ENCODE measurements at regions not wholly inside any gene's neighbourhood (a gene's known extent, or its start where the extent isn't known, plus 50 kb on each side); places are given as distances from the start of the nearest gene placed in this dataset.

DNA sequence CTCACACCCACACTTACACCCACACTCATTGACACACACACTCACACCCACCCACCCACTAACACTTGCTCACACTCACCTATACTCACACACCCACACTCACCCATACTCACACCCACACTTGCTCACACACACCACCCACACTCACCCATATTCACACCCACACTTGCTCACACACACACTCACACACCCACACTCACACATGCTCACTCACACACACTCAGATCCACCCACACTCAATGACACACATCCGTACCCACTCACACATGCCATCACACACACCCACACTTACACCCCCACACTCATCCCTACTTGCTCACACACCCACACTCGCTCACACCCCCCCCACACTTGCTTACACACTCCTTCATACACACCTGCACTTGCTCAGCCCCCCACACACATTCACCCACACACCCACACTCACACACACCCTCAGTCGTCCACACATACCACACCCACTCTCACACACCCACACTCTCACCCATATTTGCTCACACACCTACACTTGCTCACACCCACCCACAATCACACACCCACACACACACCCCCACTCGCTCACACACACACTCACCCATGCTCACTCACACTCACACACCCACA lies 321.1 kb upstream of the N4BP1 start:
- ATAC-seq (no peak), DNase-seq (no peak)
- POLR2A ChIA-PET, result no interaction called here
- Mint-ChIP-seq H3K9me3 (peaks cover 0 to 10% (median 9%) of the 10 kb centered on the region in 9 donors), H3K4me1 (no peaks in the 10 kb centered on the region), H3K36me3 (no peaks in the 10 kb centered on the region), H3K27me3 (peaks cover 0 to 4% (median 0%) of the 10 kb centered on the region in 5 donors), H3K27ac (no peak overlapping the region), H3K4me3 (no peak overlapping the region)

DNA sequence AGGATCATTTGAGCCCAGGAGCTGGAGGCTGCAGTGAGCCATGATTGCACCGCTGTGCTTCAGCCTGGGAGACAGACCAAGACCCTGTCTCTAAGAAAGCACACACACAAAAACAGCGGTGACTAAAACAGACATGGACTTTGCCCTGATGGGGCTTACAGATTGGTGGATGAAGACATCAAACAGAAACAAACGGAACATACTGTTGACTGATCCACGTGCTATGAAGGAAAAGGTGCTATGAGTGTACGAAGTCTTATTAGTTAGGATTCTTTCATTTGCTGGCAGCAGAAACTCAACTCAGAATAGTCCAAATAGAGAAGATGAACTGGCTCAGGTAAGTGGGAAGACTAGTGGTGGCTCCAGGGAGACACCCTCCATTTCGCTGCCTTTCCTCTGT lies 309.8 kb upstream of the N4BP1 start:
- DNase-seq (no peak), ATAC-seq (no peak)
- Mint-ChIP-seq H3K27ac (no peak overlapping the region), H3K4me1 (no peaks in the 10 kb centered on the region), H3K27me3 (peaks cover 0 to 6% (median 2%) of the 10 kb centered on the region in 5 donors), H3K36me3 (peaks cover 0 to 10% (median 0%) of the 10 kb centered on the region in 3 donors), H3K9me3 (peaks cover 0 to 12% (median 6%) of the 10 kb centered on the region in 9 donors), H3K4me3 (peak overlapping the region in 1 of 10 donors; percentile 20)
- POLR2A ChIA-PET, result no interaction called here

DNA sequence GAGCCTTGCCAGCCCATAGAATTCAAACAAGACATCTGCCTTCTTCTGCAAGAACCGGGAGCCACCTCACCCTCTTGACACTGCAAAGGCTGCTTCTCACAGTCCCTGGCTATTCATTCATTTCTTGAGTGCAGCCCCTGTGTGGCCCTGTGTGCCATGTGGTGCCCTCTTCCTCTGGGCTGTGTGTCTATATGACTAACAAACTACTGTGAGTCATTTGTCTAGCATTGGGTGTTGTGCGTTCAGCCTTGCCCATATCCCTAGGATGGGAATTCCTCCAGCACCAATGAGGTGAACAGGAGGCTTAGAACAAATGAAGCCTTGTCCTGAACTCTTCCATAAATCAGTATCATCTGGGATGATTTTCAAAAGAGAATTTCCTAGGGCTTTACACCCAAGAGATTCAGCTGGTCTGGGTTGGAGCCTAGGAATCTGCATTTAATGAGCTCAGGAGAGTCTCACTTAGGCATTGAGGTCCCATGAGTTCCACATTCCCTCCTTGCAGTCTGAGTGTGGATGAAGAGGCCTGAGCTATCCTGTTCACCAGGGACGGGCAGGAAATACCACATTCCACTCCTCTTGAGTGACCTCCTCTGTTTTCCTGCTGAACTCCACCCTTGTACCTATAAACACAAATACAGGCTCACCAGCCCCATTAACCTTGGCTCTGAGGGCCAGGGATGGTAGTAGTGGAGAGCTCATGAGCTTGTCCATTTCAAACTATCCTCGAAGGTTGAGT lies 308.7 kb upstream of the N4BP1 start:
- POLR2A ChIA-PET, result no interaction called here
- H3K27ac Mint-ChIP-seq, result no peak overlapping the region

DNA sequence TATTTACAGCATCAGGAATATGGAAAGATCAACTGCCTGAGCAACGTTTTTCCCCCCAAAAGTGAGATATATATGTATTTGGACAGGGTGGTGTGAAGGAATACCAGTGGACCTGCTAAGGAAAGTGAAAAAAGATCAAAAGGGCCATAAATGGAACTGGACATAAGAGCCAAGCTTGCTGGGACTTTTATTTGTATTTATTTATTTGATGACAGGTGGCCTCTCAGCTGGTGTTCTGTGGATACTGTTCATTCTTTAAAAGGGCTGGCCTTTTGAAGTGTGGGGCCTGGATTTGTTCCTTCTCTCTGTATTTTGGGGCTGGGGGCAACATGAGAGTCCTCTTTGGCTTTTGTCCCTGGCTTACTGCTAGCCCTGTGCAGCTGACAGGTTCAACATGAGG lies 306.6 kb upstream of the N4BP1 start:
- Mint-ChIP-seq H3K4me1 (no peaks in the 10 kb centered on the region), H3K4me3 (no peak overlapping the region), H3K27me3 (peaks cover 0 to 10% (median 7%) of the 10 kb centered on the region in 5 donors), H3K27ac (no peak overlapping the region), H3K9me3 (peaks cover 0 to 17% (median 7%) of the 10 kb centered on the region in 9 donors), H3K36me3 (peaks cover 0 to 10% (median 0%) of the 10 kb centered on the region in 3 donors)
- ATAC-seq (no peak), DNase-seq (no peak)
- POLR2A ChIA-PET, result no interaction called here

More for the DNA sequence above, 308.7 kb upstream of the N4BP1 start:
- Mint-ChIP-seq H3K4me1 (no peaks in the 10 kb centered on the region), H3K9me3 (peaks cover 0 to 12% (median 6%) of the 10 kb centered on the region in 9 donors), H3K36me3 (peaks cover 0 to 10% (median 0%) of the 10 kb centered on the region in 3 donors), H3K4me3 (no peak overlapping the region), H3K27me3 (peaks cover 0 to 6% (median 2%) of the 10 kb centered on the region in 5 donors)
- no peak for DNase-seq
- ATAC-seq, result no peak

DNA sequence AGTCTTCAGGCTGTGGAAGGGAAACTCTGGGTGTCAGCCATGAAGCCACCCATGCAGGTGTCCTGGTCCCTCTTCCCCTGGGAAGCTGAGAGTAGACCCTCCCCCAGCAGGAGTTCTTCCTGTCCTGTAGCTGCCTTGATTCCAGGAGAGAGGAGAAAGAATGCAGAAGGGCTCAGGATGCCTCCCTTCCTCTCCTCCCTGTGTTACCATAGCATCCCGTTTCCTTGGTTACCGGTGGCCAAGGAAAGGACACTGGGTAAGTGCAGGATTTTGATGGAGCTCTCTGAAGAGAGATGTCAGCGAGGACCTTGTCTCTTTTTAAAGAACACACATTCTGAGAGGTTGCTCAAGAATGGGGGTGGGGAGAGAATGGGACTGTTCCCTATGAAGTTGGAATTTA lies 304.1 kb upstream of the N4BP1 start:
- Mint-ChIP-seq H3K4me3 (no peak overlapping the region), H3K4me1 (no peaks in the 10 kb centered on the region), H3K27me3 (peaks cover 0 to 13% (median 8%) of the 10 kb centered on the region in 5 donors), H3K27ac (no peak overlapping the region), H3K9me3 (peaks cover 0 to 17% (median 4%) of the 10 kb centered on the region in 9 donors), H3K36me3 (peaks cover 0 to 10% (median 0%) of the 10 kb centered on the region in 3 donors)
- POLR2A ChIA-PET, result no interaction called here
- DNase-seq (no peak), ATAC-seq (no peak)

DNA sequence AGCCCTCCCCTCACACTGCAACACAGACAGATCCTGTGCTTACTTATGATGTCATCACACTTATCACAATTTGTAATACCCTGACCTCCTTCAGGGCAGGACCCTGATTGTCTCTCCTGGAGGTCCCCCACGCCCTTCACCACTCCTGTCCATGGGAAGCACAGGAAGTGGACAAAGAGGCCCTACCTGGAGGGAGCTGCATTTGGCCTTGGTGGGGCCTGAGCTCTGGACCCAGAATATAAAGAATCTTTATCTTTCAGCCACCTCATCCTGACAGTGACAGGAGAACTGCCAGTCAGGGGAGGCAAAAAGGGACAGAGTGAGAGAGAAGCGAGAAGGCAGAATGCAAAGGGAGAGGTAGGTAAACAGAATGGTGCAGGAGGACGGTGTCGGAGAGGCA lies 303.4 kb upstream of the N4BP1 start:
- Mint-ChIP-seq H3K27me3 (peaks cover 0 to 13% (median 8%) of the 10 kb centered on the region in 5 donors), H3K4me1 (no peaks in the 10 kb centered on the region), H3K36me3 (peaks cover 0 to 10% (median 0%) of the 10 kb centered on the region in 3 donors), H3K9me3 (peaks cover 0 to 17% (median 2%) of the 10 kb centered on the region in 9 donors), H3K27ac (no peak overlapping the region), H3K4me3 (no peak overlapping the region)
- no peak for ATAC-seq
- DNase-seq, result no peak
- POLR2A ChIA-PET, result no interaction called here

DNA sequence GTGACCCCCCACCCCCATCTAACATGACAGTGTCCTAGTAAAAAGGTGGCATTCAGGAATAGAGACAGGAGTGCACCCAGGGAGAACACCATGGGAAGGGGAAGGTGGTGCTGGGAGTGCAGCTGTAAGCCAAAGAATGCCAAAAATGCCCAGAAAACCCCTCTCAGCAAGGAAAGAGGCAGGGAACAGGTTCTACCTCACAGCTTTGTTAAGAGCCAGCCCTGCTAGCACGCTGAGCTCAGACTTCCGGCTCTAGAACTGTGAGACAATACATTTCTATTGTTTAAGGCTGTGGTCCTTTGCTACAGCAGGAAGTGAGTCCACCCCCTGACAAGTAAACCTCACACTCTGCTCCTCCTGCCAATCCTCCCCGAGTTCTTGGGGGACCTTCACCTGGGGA lies 302.4 kb upstream of the N4BP1 start:
- Mint-ChIP-seq H3K36me3 (peaks cover 0 to 10% (median 0%) of the 10 kb centered on the region in 3 donors), H3K4me1 (no peaks in the 10 kb centered on the region), H3K27ac (no peak overlapping the region), H3K4me3 (no peak overlapping the region), H3K9me3 (peaks cover 0 to 17% (median 0%) of the 10 kb centered on the region in 9 donors), H3K27me3 (peaks cover 0 to 13% (median 7%) of the 10 kb centered on the region in 5 donors)
- POLR2A ChIA-PET, result no interaction called here
- DNase-seq, result no peak
- ATAC-seq, result no peak

DNA sequence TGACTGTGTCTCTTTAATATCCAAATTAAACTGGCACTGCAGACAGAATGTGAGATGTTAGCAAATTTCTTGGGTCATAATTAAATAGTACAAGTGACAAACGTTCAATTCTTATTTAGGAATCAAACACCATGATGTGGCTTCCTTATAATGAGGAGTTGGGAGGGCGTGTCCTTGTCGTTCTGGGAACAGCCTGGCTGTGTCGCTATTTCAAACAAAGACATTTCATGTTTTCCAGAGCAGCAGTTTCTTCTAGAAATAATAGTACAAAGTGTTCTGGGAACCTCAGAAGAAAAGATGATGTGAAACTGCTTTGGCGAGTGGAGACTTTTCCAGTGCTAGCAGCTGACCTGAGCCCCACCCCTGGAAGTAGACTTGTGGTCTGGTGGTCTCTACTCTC lies 301.7 kb upstream of the N4BP1 start:
- DNase-seq (no peak), ATAC-seq (no peak)
- peaks cover 0 to 13% (median 7%) of the 10 kb centered on the region in 5 donors for H3K27me3 Mint-ChIP-seq
- peaks cover 0 to 10% (median 0%) of the 10 kb centered on the region in 3 donors for H3K36me3 Mint-ChIP-seq
- no peak overlapping the region for H3K27ac Mint-ChIP-seq
- H3K9me3 Mint-ChIP-seq, result peaks cover 0 to 17% (median 0%) of the 10 kb centered on the region in 9 donors
- H3K4me1 Mint-ChIP-seq, result no peaks in the 10 kb centered on the region
- POLR2A ChIA-PET, result no interaction called here
- H3K4me3 Mint-ChIP-seq, result no peak overlapping the region

DNA sequence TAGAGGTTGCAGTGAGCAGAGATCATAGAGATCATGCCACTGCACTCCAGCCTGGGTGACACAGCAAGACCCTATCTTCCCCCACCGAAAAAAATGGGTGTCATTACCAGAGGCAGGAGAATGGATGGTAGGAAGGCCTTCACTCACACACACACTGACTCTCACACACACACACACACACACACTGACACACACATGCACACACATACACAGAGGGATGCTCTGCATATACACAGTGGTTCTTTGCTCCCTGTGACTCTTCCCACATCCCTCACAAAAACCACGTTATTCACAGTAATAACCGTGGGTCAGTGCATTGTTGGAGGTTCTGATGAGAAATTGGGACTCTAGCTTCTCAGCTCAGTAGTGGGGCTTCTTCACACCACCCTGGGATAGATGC lies 300.2 kb upstream of the N4BP1 start:
- H3K4me1 Mint-ChIP-seq, result no peaks in the 10 kb centered on the region
- H3K36me3 Mint-ChIP-seq, result no peaks in the 10 kb centered on the region
- peaks cover 0 to 6% (median 0%) of the 10 kb centered on the region in 9 donors for H3K9me3 Mint-ChIP-seq
- DNase-seq, result no peak
- ATAC-seq, result no peak
- POLR2A ChIA-PET, result no interaction called here
- peaks cover 0 to 13% (median 6%) of the 10 kb centered on the region in 5 donors for H3K27me3 Mint-ChIP-seq
- no peak overlapping the region for H3K27ac Mint-ChIP-seq
- H3K4me3 Mint-ChIP-seq, result no peak overlapping the region

DNA sequence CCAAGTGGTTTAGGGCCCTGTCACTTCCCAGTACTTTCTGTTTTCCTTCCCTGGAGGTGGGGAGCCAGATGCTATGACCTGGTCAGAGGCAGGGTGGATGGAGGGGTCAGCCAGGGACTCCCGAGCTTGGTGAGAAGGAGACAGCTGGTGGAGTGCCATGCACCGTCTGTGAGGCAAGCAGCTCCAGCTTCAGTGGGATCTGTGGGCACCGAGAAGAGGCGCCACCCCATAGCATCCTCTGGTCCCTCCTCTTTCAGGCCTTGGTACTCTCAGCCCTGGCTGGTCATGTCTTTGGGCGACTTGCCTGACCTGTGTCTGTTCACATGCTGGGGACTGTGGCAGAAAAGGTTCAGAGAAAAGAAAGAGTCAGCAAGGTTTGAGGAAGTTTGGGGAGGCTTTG lies 299.3 kb upstream of the N4BP1 start:
- no peak overlapping the region for H3K4me3 Mint-ChIP-seq
- DNase-seq (no peak), ATAC-seq (no peak)
- H3K36me3 Mint-ChIP-seq, result no peaks in the 10 kb centered on the region
- H3K9me3 Mint-ChIP-seq, result peaks cover 0 to 9% (median 0%) of the 10 kb centered on the region in 9 donors
- H3K4me1 Mint-ChIP-seq, result no peaks in the 10 kb centered on the region
- no peak overlapping the region for H3K27ac Mint-ChIP-seq
- POLR2A ChIA-PET, result no interaction called here
- peaks cover 0 to 13% (median 6%) of the 10 kb centered on the region in 5 donors for H3K27me3 Mint-ChIP-seq

DNA sequence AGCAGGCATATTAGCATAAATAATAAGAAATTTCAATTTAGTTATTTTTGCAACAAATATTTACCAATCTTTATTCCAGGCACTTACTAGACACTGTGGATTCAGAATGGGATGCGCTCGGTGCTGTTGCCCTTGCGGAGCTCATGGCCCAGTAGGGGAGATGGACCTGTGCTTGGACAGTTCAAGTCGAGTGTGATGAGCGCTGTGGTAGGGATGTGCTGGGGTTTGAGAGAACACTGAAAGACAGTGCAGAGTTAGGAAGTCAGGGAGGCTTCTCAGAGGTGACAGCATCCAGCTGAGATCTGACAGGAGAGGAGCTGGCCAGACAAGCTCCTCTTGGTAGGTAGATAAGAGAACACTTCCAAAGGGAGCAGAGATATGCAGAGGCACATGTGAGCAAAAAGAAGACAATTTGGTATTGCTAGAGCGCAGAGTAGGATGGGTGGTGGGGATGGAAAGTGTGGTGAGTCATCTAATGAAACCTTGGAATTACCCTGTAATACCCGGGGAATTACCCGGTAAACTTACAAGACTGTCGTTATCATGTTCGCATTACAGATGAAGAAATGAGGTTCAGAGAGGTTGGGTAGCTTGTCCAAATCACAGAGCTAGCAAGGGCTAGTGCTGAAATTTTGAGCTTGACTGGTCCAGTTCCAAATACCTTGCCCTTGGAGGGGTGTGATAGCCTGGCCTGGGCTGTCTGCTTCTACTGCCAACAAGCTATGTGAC lies 298.1 kb upstream of the N4BP1 start:
- Mint-ChIP-seq H3K36me3 (no peaks in the 10 kb centered on the region), H3K9me3 (peaks cover 0 to 5% (median 0%) of the 10 kb centered on the region in 9 donors)
- POLR2A ChIA-PET, result no interaction called here

DNA sequence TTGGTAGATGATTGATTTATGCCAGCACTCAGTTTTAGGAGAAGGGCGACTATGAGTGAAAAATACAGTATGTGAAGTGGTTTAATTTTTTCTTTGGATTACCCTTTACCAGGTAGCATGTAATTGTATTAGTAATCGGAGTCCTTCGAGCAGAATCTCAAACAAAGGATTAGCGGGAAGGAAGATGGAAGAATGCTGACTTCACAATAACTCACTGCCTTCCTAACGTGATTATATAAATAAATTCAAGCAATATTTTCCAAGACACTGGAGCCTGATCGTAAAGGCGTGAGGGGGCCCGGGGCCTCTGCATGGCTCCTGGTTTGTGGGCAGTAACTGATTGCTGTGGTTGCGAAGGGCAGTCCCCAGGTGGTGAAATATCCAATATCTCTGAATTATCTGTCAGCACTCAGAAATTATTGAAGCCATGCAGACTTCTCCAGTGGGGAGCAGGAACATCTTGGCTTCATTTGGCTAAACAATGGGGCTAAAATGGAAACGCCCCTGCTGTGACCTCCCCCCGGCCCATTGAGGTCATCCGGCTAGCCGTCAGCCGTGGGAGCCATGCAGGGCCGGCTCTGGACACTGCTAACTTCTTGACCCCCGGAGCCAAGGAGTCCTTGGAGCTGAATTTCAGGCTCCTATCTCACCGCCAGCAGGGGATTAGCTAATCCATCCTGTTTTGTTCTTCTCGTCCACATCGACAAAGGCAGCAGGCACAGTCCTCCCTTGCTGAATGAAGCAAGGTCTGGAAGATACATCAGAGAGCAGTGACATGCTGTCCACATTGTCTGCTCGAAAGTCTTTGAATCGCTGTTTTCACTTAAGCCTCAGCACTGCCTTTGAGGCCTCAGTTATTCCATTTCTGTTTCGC lies 295.9 kb upstream of the N4BP1 start:
- peaks cover 0 to 15% (median 7%) of the 10 kb centered on the region in 5 donors for H3K27me3 Mint-ChIP-seq
- peaks cover 0 to 5% (median 0%) of the 10 kb centered on the region in 9 donors for H3K9me3 Mint-ChIP-seq
- no peaks in the 10 kb centered on the region for H3K36me3 Mint-ChIP-seq
- H3K27ac Mint-ChIP-seq, result no peak overlapping the region
- ATAC-seq (no peak), DNase-seq (no peak)
- POLR2A ChIA-PET, result no interaction called here
- no peak overlapping the region for H3K4me3 Mint-ChIP-seq
- no peaks in the 10 kb centered on the region for H3K4me1 Mint-ChIP-seq

More for the DNA sequence above, 298.1 kb upstream of the N4BP1 start:
- no peaks in the 10 kb centered on the region for H3K4me1 Mint-ChIP-seq
- no peak for DNase-seq
- H3K4me3 Mint-ChIP-seq, result no peak overlapping the region
- peaks cover 1 to 13% (median 6%) of the 10 kb centered on the region in 5 donors for H3K27me3 Mint-ChIP-seq
- no peak overlapping the region for H3K27ac Mint-ChIP-seq
- no peak for ATAC-seq

All from naive thymus-derived CD8-positive, alpha-beta T cell (primary cell).